ENCODE measurements at regions not wholly inside any gene's neighbourhood (a gene's known extent, or its start where the extent isn't known, plus 50 kb on each side); places are given as distances from the start of the nearest gene placed in this dataset.
"Not testable (repeated sequence)": the region's sequence is repeated elsewhere in the genome, so short reads cannot be mapped to it uniquely, and the experiment has no call there.

- intact Hi-C loops (cut with micrococcal nuclease): no loop called here
- no peaks in the 10 kb centered on the region for H3K4me1 ChIP-seq
- no peak for DNase-seq
- no peaks in the 10 kb centered on the region for H3K27me3 ChIP-seq (ENCODE audit: low read depth)
- H3K27ac ChIP-seq (replicated peaks): no peak overlapping the region
- no peak overlapping the region for H3K4me3 ChIP-seq
- peaks cover 6% of the 10 kb centered on the region for H3K9me3 ChIP-seq (replicated peaks)
- no peak for TF ChIP-seq CTCF (IDR thresholded peaks at IDR 0.05; ENCODE audit: borderline replicate concordance)
- no peaks in the 10 kb centered on the region for H3K36me3 ChIP-seq
These were observed 914.8 kb upstream of the GRIA3 start for GRCh38 chrX:122269243-122269781.

GRCh38 chrX:122270809-122271494 lies 913.1 kb upstream of the GRIA3 start:
- no peak for DNase-seq
- no peak overlapping the region for H3K4me3 ChIP-seq
- no peak for TF ChIP-seq CTCF (IDR thresholded peaks at IDR 0.05; ENCODE audit: borderline replicate concordance)

GRCh38 chrX:122272011-122272410 lies 912.1 kb upstream of the GRIA3 start:
- no peaks in the 10 kb centered on the region for H3K4me1 ChIP-seq
- no peak overlapping the region for H3K4me3 ChIP-seq
- H3K27ac ChIP-seq (replicated peaks): no peak overlapping the region
- no peak for TF ChIP-seq CTCF (IDR thresholded peaks at IDR 0.05; ENCODE audit: borderline replicate concordance)
- peaks cover 6% of the 10 kb centered on the region for H3K9me3 ChIP-seq (replicated peaks)
- no peaks in the 10 kb centered on the region for H3K27me3 ChIP-seq (ENCODE audit: low read depth)
- intact Hi-C loops (cut with micrococcal nuclease): no loop called here
- H3K36me3 ChIP-seq: no peaks in the 10 kb centered on the region
- no peak for DNase-seq

More at GRCh38 chrX:122270809-122271494, 913.1 kb upstream of the GRIA3 start:
- intact Hi-C loops (cut with micrococcal nuclease): no loop called here
- Histone ChIP-seq H3K27me3 (ENCODE audit: low read depth) (no peaks in the 10 kb centered on the region), H3K4me1 (no peaks in the 10 kb centered on the region), H3K27ac (replicated peaks) (no peak overlapping the region), H3K9me3 (replicated peaks) (peaks cover 6% of the 10 kb centered on the region), H3K36me3 (no peaks in the 10 kb centered on the region)

- Histone ChIP-seq H3K27ac (replicated peaks) (no peak overlapping the region), H3K27me3 (ENCODE audit: low read depth) (no peaks in the 10 kb centered on the region), H3K9me3 (replicated peaks) (no peaks in the 10 kb centered on the region), H3K4me1 (no peaks in the 10 kb centered on the region), H3K36me3 (no peaks in the 10 kb centered on the region), H3K4me3 (no peak overlapping the region)
- TF ChIP-seq CTCF (IDR thresholded peaks at IDR 0.05; ENCODE audit: borderline replicate concordance): no peak
- DNase-seq: no peak
- intact Hi-C loops (cut with micrococcal nuclease): no loop called here
These were observed 904.3 kb upstream of the GRIA3 start for GRCh38 chrX:122279746-122280145.

- H3K27me3 ChIP-seq (ENCODE audit: low read depth); H3K4me3 ChIP-seq: not testable (repeated sequence)
These were observed 884.3 kb upstream of the GRIA3 start for GRCh38 chrX:122299822-122300221.

GRCh38 chrX:122301491-122301890 lies 882.6 kb upstream of the GRIA3 start:
- TF ChIP-seq CTCF (IDR thresholded peaks at IDR 0.05; ENCODE audit: borderline replicate concordance): no peak
- Histone ChIP-seq H3K4me1 (no peaks in the 10 kb centered on the region), H3K27me3 (ENCODE audit: low read depth) (no peaks in the 10 kb centered on the region), H3K4me3 (no peak overlapping the region), H3K9me3 (replicated peaks) (no peaks in the 10 kb centered on the region), H3K27ac (replicated peaks) (no peak overlapping the region), H3K36me3 (no peaks in the 10 kb centered on the region)
- intact Hi-C loops (cut with micrococcal nuclease): no loop called here
- no peak for DNase-seq

More at GRCh38 chrX:122299822-122300221, 884.3 kb upstream of the GRIA3 start:
- H3K9me3 ChIP-seq (replicated peaks); H3K36me3 ChIP-seq; DNase-seq; H3K27ac ChIP-seq (replicated peaks); H3K4me1 ChIP-seq; intact Hi-C loops (cut with micrococcal nuclease): not testable (repeated sequence)

All from left ventricle myocardium inferior (tissue), 1 donor.